ENCODE measurements at regions not wholly inside any gene's neighbourhood (a gene's known extent, or its start where the extent isn't known, plus 50 kb on each side); places are given as distances from the start of the nearest gene placed in this dataset.

- TF ChIP-seq GTF2F1 (IDR thresholded peaks at IDR 0.05; ENCODE audit: borderline replicate concordance, low read depth, low read length) = no peak
Measured at GRCh38 chr13:111993691-111994090, 73.3 kb upstream of the SOX1 start (continued).

GRCh38 chr13:111994578-111994977 is 72.4 kb upstream of the SOX1 start:
- H4K91ac ChIP-seq (replicated peaks; ENCODE audit: insufficient read length, low read length) = no peak overlapping the region
- DNase-seq (ENCODE audit: low read depth in 1 of 2, low spot score in 2 of 2) = no peak
- H3K79me2 ChIP-seq (ENCODE audit: control insufficient read depth in 1 of 2, insufficient read depth in 2 of 2, low read length in 2 of 2) = no peaks in the 10 kb centered on the region
- H2BK15ac ChIP-seq (ENCODE audit: low read length) = no peak overlapping the region
- WGBS, 2 experiments (ENCODE audit: extremely low coverage in 1 of 2, insufficient coverage in 1 of 2, insufficient read length in 1 of 2, insufficient replicate concordance in 2 of 2, low coverage in 1 of 2, low lambda C conversion rate in 2 of 2, missing lambda C conversion rate in 1 of 2) = 88% methylated on average over 11 of the region's 11 CpGs; no CpG with 5 or more reads in 1 of the 2 experiments
- POLR2A ChIA-PET (ENCODE audit: partially characterized antibody) = no interaction called here
- no peak overlapping the region for H3K23ac ChIP-seq (ENCODE audit: insufficient read length)
- H3K36me3 ChIP-seq (ENCODE audit: control insufficient read depth in 2 of 4, insufficient read depth in 4 of 4, low read length in 3 of 4) = no peaks in the 10 kb centered on the region
- no peak overlapping the region for H3K18ac ChIP-seq (ENCODE audit: extremely low read depth, low read length)
- no peak overlapping the region for H2AK5ac ChIP-seq (ENCODE audit: low read depth, low read length)
- H3K4ac ChIP-seq (replicated peaks; ENCODE audit: insufficient read length, low read depth, low read length) = no peak overlapping the region
- no peaks in the 10 kb centered on the region for H3K79me1 ChIP-seq (ENCODE audit: low read depth, low read length)
- H3K56ac ChIP-seq (replicated peaks; ENCODE audit: insufficient read length, low read depth, low read length) = no peak overlapping the region
- no peak overlapping the region for H3K9ac ChIP-seq (replicated peaks in 1 of 4; ENCODE audit: extremely low read depth in 1 of 4, low read depth in 3 of 4, low read length in 3 of 4)
- no peak overlapping the region for H4K8ac ChIP-seq (ENCODE audit: extremely low read depth, insufficient read depth, low read length)
- H2AFZ ChIP-seq (ENCODE audit: low read length) = no peak overlapping the region
- no peak overlapping the region for H2BK5ac ChIP-seq (ENCODE audit: low read depth, low read length)
- no peak overlapping the region for H3K4me2 ChIP-seq (ENCODE audit: insufficient read depth in 1 of 2, low read depth in 2 of 2, low read length in 2 of 2)
- H3K4me3 ChIP-seq (ENCODE audit: extremely low read depth in 1 of 4, insufficient read depth in 2 of 4, low read depth in 3 of 4, low read length in 4 of 4) = no peak overlapping the region
- H3K9me3 ChIP-seq (ENCODE audit: insufficient read depth in 2 of 2, low read depth in 1 of 2, low read length in 1 of 2) = peaks cover 20 to 34% of the 10 kb centered on the region in 2 experiments
- peaks cover 4% of the 10 kb centered on the region; the same call in 1 of the 2 replicates for H3K23me2 ChIP-seq (ENCODE audit: low read depth, low read length)
- TF ChIP-seq YY1 (IDR thresholded peaks at IDR 0.05; ENCODE audit: low read depth, low read length) = no peak
- TF ChIP-seq SP1 (IDR thresholded peaks at IDR 0.05; ENCODE audit: low read depth, low read length) = no peak
- TF ChIP-seq ATF3 (IDR thresholded peaks at IDR 0.05; ENCODE audit: insufficient read depth, low read depth, low read length) = no peak
- no peak overlapping the region for H3K14ac ChIP-seq (ENCODE audit: insufficient read length)
- H2BK20ac ChIP-seq (ENCODE audit: low read length) = no peak overlapping the region
- no peak overlapping the region for H2BK12ac ChIP-seq (ENCODE audit: low read depth, low read length)
- no peak overlapping the region for H3K27ac ChIP-seq (ENCODE audit: low read depth, low read length)
- H4K20me1 ChIP-seq (replicated peaks in 1 of 2; ENCODE audit: control insufficient read depth in 1 of 2, insufficient read depth in 2 of 2, low read length in 2 of 2) = peaks cover 0 to 1% of the 10 kb centered on the region in 2 experiments
- H4K5ac ChIP-seq (ENCODE audit: insufficient read length, low read depth, low read length) = no peak overlapping the region
- FAIRE-seq = no peak
- peaks cover 17 to 46% (median 30%) of the 10 kb centered on the region in 4 experiments for H3K27me3 ChIP-seq (replicated peaks in 1 of 4; ENCODE audit: control insufficient read depth in 3 of 4, extremely low read depth in 1 of 4, insufficient read depth in 3 of 4, low read length in 3 of 4)
- no peaks in the 10 kb centered on the region for H3K4me1 ChIP-seq (replicated peaks in 1 of 4; ENCODE audit: control insufficient read depth in 3 of 4, insufficient read depth in 4 of 4, low read length in 3 of 4)
- no peak overlapping the region for H2BK120ac ChIP-seq (replicated peaks; ENCODE audit: low read depth, low read length)
- CTCF ChIA-PET (ENCODE audit: partially characterized antibody) = no interaction called here
